ENCODE measurements at regions not wholly inside any gene's neighbourhood (a gene's known extent, or its start where the extent isn't known, plus 50 kb on each side); places are given as distances from the start of the nearest gene placed in this dataset.

DNA sequence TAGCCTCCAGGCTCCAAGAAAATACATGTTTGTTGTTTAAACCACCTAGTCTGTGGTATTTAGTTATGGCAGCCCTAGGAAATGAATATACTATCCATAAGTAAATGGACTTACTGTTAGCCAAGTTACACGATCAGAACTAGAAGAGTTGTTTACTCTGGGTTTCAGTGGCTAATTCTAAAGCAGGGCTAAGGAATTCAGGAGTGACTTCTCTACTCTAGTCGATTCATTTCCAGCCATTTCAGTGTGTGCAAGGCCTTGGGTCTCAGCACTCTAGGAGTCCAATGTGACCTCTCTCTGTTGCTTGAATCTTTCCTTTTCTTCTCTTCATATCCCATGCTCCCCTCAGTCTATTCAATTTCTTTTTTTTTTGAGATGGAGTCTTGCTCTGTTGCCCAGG lies 66.7 kb downstream of the BHLHE40 start:
- Histone ChIP-seq H3K36me3 (ENCODE audit: low read depth) (no peaks in the 10 kb centered on the region), H3K9me3 (no peaks in the 10 kb centered on the region), H3K4me3 (no peak overlapping the region), H3K4me1 (ENCODE audit: low read depth) (no peaks in the 10 kb centered on the region)
- ATAC-seq: no peak
- intact Hi-C loops (cut with DNase I, micrococcal nuclease): no loop called here
- DNase-seq: no peak
- TF ChIP-seq, protein P1, sequence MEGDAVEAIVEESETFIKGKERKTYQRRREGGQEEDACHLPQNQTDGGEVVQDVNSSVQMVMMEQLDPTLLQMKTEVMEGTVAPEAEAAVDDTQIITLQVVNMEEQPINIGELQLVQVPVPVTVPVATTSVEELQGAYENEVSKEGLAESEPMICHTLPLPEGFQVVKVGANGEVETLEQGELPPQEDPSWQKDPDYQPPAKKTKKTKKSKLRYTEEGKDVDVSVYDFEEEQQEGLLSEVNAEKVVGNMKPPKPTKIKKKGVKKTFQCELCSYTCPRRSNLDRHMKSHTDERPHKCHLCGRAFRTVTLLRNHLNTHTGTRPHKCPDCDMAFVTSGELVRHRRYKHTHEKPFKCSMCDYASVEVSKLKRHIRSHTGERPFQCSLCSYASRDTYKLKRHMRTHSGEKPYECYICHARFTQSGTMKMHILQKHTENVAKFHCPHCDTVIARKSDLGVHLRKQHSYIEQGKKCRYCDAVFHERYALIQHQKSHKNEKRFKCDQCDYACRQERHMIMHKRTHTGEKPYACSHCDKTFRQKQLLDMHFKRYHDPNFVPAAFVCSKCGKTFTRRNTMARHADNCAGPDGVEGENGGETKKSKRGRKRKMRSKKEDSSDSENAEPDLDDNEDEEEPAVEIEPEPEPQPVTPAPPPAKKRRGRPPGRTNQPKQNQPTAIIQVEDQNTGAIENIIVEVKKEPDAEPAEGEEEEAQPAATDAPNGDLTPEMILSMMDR (IDR thresholded peaks at IDR 0.05): no peak

DNA sequence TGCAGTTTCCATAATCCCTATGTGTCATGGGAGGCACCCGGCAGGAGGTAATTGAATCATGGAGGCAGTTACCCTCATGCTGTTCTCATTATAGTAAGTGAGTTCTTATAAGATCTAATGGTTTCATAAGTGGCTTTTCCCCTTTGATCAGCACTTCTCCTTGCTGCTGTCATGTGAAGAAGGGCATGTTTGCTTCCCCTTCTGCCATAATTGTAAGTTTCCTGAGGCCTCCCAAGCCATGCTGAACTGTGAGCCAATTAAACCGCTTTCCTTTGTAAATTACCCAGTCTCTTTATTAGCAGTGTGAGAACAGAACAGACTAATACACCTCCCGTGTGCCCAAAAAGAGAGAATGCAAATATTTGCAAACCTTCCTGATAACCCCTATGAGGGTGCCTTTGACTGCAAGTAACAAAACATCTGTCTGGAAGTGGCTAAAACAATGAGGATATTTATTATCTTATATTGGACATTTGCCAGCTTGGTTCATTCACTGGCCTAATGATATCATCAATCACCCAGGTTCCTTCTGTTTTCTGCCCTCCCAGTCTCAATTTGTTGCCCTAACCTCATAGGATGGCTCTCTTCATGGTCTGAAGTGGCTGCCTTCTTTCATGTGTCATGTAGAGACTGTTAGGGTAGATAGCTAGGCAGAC lies 68.7 kb downstream of the BHLHE40 start:
- DNase-seq: no peak
- ATAC-seq: no peak
- no peaks in the 10 kb centered on the region for H3K4me1 ChIP-seq (ENCODE audit: low read depth)
- H3K4me3 ChIP-seq: no peak overlapping the region
- no peaks in the 10 kb centered on the region for H3K9me3 ChIP-seq
- H3K36me3 ChIP-seq (ENCODE audit: low read depth): no peaks in the 10 kb centered on the region
- TF ChIP-seq, protein P1 (IDR thresholded peaks at IDR 0.05): no peak
- intact Hi-C loops (cut with DNase I, micrococcal nuclease): no loop called here

DNA sequence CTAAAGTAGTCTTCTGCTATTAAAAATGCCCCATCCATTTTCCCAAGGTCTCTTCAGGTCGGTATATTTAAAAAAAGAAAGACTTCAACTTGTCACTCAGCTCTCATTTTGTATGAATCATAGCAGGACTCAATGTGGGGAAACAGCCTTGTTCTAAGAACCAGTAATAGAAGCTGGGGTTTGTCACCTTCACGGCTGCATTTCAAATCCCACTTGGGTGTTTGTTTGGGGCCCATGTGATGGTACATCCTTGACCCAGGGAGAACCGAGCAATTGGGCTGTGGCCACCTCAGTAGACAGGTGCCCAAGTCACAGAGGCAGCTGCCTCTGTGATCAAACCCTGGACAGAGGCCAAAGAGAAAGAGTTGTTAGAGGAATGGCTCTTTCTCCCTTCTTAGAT lies 70.3 kb upstream of the ARL8B start:
- ATAC-seq: no peak
- H3K4me3 ChIP-seq: no peak overlapping the region
- no peaks in the 10 kb centered on the region for H3K36me3 ChIP-seq (ENCODE audit: low read depth)
- no peak for DNase-seq
- H3K4me1 ChIP-seq (ENCODE audit: low read depth): no peaks in the 10 kb centered on the region
- H3K9me3 ChIP-seq: no peaks in the 10 kb centered on the region
- intact Hi-C loops (cut with DNase I, micrococcal nuclease): loop anchor here (10.0 kb wide), 1 partner anchor 337 kb away; no protein-coding TSS in a partner anchor
- TF ChIP-seq, protein P1 (IDR thresholded peaks at IDR 0.05): no peak

DNA sequence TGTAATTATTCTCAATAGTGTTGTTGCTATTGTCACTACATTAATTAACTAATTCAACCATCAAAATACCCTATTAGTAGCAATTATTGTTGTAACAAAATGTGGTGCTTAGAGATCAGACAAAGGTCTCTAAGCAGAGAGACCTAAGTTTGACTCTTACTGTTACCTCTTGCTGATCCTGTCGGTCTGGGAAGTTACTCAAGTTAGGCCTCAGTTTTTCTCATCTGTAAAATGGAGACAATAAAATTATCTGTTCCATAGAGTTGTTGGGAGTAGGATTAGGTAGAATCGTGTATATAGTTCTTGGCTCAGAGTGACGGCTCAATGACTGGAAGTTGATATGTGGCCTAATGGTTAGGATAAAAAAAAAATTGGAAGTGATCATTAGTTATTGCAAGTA lies 69.8 kb upstream of the ARL8B start:
- no peaks in the 10 kb centered on the region for H3K4me1 ChIP-seq (ENCODE audit: low read depth)
- intact Hi-C loops (cut with DNase I, micrococcal nuclease): loop anchor here (10.0 kb wide), 1 partner anchor 337 kb away; no protein-coding TSS in a partner anchor
- ATAC-seq: no peak
- H3K9me3 ChIP-seq: no peaks in the 10 kb centered on the region
- no peaks in the 10 kb centered on the region for H3K36me3 ChIP-seq (ENCODE audit: low read depth)
- no peak overlapping the region for H3K4me3 ChIP-seq
- no peak for DNase-seq
- TF ChIP-seq, protein P1 (IDR thresholded peaks at IDR 0.05): no peak

- Histone ChIP-seq H3K36me3 (ENCODE audit: low read depth) (no peaks in the 10 kb centered on the region), H3K9me3 (no peaks in the 10 kb centered on the region), H3K4me3 (no peak overlapping the region), H3K4me1 (ENCODE audit: low read depth) (peaks cover 3% of the 10 kb centered on the region)
- intact Hi-C loops (cut with DNase I, micrococcal nuclease): loop anchor here (10.0 kb wide), 1 partner anchor 338 kb away; no protein-coding TSS in a partner anchor
- ATAC-seq (no peak), DNase-seq (peak in 1 of 3 donors; percentile 10)
- TF ChIP-seq, protein P1 (IDR thresholded peaks at IDR 0.05): no peak
Measured at GRCh38 chr3:5053021-5053831, 68.9 kb upstream of the ARL8B start.

All from mucosa of descending colon (tissue), 3 donors.